HG03342 (cell line): ENCODE measurements at regions not wholly inside any gene's neighbourhood (a gene's known extent, or its start where the extent isn't known, plus 50 kb on each side); places are given as distances from the start of the nearest gene placed in this dataset.
"Not testable (repeated sequence)": the region's sequence is repeated elsewhere in the genome, so short reads cannot be mapped to it uniquely, and the experiment has no call there.

Source experiments
- ATAC-seq: cut with Tn5 transposase; IDR thresholded peaks from one replicate; pipeline ENCODE4 v1.9.1; 2021; ENCODE audit warnings: mild to moderate bottlenecking, moderate library complexity; ENCODE audit not compliant: unreplicated experiment

- ATAC-seq, result no peak
Measured at GRCh38 chr14:47959740-47960139, 284.3 kb upstream of the MDGA2 start.

GRCh38 chr14:47949006-47949405 lies 273.6 kb upstream of the MDGA2 start:
- ATAC-seq, result no peak

- no peak for ATAC-seq
Measured at GRCh38 chr14:47935332-47935731, 259.9 kb upstream of the MDGA2 start.

- ATAC-seq, result peak; percentile 78
Measured at GRCh38 chr14:47929334-47929733, 253.9 kb upstream of the MDGA2 start.

GRCh38 chr14:47921133-47921532 lies 245.7 kb upstream of the MDGA2 start:
- no peak for ATAC-seq

GRCh38 chr14:47919997-47920396 lies 244.6 kb upstream of the MDGA2 start:
- no peak for ATAC-seq

- no peak for ATAC-seq
Measured at GRCh38 chr14:47919334-47919846, 244.0 kb upstream of the MDGA2 start.

- no peak for ATAC-seq
Measured at GRCh38 chr14:47917344-47917954, 242.0 kb upstream of the MDGA2 start.

- not testable (repeated sequence) for ATAC-seq
Measured at GRCh38 chr14:47901141-47901540, 225.7 kb upstream of the MDGA2 start.

GRCh38 chr14:47899685-47900084 lies 224.3 kb upstream of the MDGA2 start:
- ATAC-seq, result no peak

- ATAC-seq, result no peak
Measured at GRCh38 chr14:47874350-47874749, 198.9 kb upstream of the MDGA2 start.

GRCh38 chr14:47872588-47872987 lies 197.2 kb upstream of the MDGA2 start:
- ATAC-seq, result no peak

- ATAC-seq, result no peak
Measured at GRCh38 chr14:47863441-47863840, 188.0 kb upstream of the MDGA2 start.

GRCh38 chr14:47857646-47858045 lies 182.2 kb upstream of the MDGA2 start:
- peak; percentile 82 for ATAC-seq

- ATAC-seq, result no peak
Measured at GRCh38 chr14:47852278-47852677, 176.9 kb upstream of the MDGA2 start.

GRCh38 chr14:47846008-47846407 lies 170.6 kb upstream of the MDGA2 start:
- no peak for ATAC-seq

- no peak for ATAC-seq
Measured at GRCh38 chr14:47843236-47843635, 167.8 kb upstream of the MDGA2 start.

GRCh38 chr14:47833011-47833410 lies 157.6 kb upstream of the MDGA2 start:
- no peak for ATAC-seq

- ATAC-seq, result no peak
Measured at GRCh38 chr14:47826809-47827208, 151.4 kb upstream of the MDGA2 start.

GRCh38 chr14:47822326-47822725 lies 146.9 kb upstream of the MDGA2 start:
- ATAC-seq, result no peak

GRCh38 chr14:47821135-47821534 lies 145.7 kb upstream of the MDGA2 start:
- ATAC-seq, result no peak

- no peak for ATAC-seq
Measured at GRCh38 chr14:47790477-47790876, 115.1 kb upstream of the MDGA2 start.

GRCh38 chr14:47785058-47785457 lies 109.7 kb upstream of the MDGA2 start:
- ATAC-seq, result no peak
